IMR-90 (cell line): ENCODE measurements at regions not wholly inside any gene's neighbourhood (a gene's known extent, or its start where the extent isn't known, plus 50 kb on each side); places are given as distances from the start of the nearest gene placed in this dataset.

ENCODE experiments used
- ATAC-seq: fragments of 200-7000 bp; cut with Tn5 transposase; 2 replicates; pipeline ENCODE4 v1.9.1; 2020; ENCODE audit warnings: low read depth, mild to moderate bottlenecking, moderate library complexity
- BruUV-seq: library from RNA; stranded (reverse); fragments of 400-500 nt; replicated peaks from 2 replicates; lab custom pipeline; 2021; lab: Mats Ljungman, UMichigan
- CTCF ChIA-PET: fragments of 300-600 bp; formaldehyde crosslinking; extraction: SDS; loops from one replicate; lab custom pipeline; 2021; ENCODE audit warnings: antibody characterized with exemption; lab: Yijun Ruan, JAX
- POLR2A ChIA-PET: fragments of 300-600 bp; sonication (Branson Sonifier 250); formaldehyde crosslinking; loops from one replicate; lab custom pipeline; 2022; ENCODE audit warnings: antibody characterized with exemption; ENCODE audit not compliant: unreplicated experiment; lab: Charles Lee
- DNase-seq: peaks from one replicate; pipeline ENCODE4 v3.0.0; 2013
- H2AFZ ChIP-seq: replicated peaks from 2 replicates; pipeline ENCODE3; 2013; ENCODE audit warnings: low read length, mild to moderate bottlenecking; ENCODE audit not compliant: poor library complexity
- H2AK5ac ChIP-seq: 2 replicates; pipeline ENCODE4 v1.6.1; 2013; ENCODE audit warnings: low read depth, low read length, inconsistent platforms
- H2AK9ac ChIP-seq: replicated peaks from 2 replicates; pipeline ENCODE3; 2013; ENCODE audit warnings: mild to moderate bottlenecking, low read depth, low read length, moderate library complexity; ENCODE audit not compliant: poor library complexity
- H2BK120ac ChIP-seq: 2 replicates; pipeline ENCODE4 v1.6.1; 2013; ENCODE audit warnings: low read depth, low read length, inconsistent platforms
- H2BK15ac ChIP-seq: 3 replicates; pipeline ENCODE4 v1.6.1; 2013; ENCODE audit warnings: low read depth, low read length, inconsistent platforms
- H2BK20ac ChIP-seq: 2 replicates; pipeline ENCODE4 v1.6.1; 2013; ENCODE audit warnings: low read depth, mild to moderate bottlenecking, inconsistent platforms, low read length, moderate library complexity
- H2BK5ac ChIP-seq: 2 replicates; pipeline ENCODE4 v1.6.1; 2013; ENCODE audit warnings: mild to moderate bottlenecking, low read depth, low read length, inconsistent platforms; ENCODE audit not compliant: poor library complexity, severe bottlenecking
- H3K14ac ChIP-seq: replicated peaks from 2 replicates; pipeline ENCODE4 v1.6.1; 2013; ENCODE audit warnings: low read depth, low read length, inconsistent platforms
- H3K18ac ChIP-seq: 2 replicates; pipeline ENCODE4 v1.6.1; 2013; ENCODE audit warnings: low read depth, low read length, control low read depth
- H3K23ac ChIP-seq: 2 replicates; pipeline ENCODE4 v1.6.1; 2013; ENCODE audit warnings: low read depth, low read length, inconsistent platforms
- H3K27ac ChIP-seq: 2 replicates; pipeline ENCODE4 v1.5.1; 2013; ENCODE audit warnings: mild to moderate bottlenecking, control low read depth, low read length; ENCODE audit not compliant: insufficient read depth
- H3K27me3 ChIP-seq: 2 replicates; pipeline ENCODE4 v1.6.1; 2013; ENCODE audit warnings: low read length; ENCODE audit not compliant: control insufficient read depth, insufficient read depth
- H3K36me3 ChIP-seq: 2 replicates; pipeline ENCODE4 v1.6.1; 2013; ENCODE audit warnings: low read length, mixed read lengths; ENCODE audit not compliant: control insufficient read depth, insufficient read depth
- H3K4ac ChIP-seq: 2 replicates; pipeline ENCODE4 v1.6.1; 2013; ENCODE audit warnings: low read depth, low read length, inconsistent platforms
- H3K4me1 ChIP-seq: 2 replicates; pipeline ENCODE4 v1.6.1; 2013; ENCODE audit warnings: low read length, mixed read lengths; ENCODE audit not compliant: control insufficient read depth, insufficient read depth
- H3K4me2 ChIP-seq: 2 replicates; pipeline ENCODE4 v1.6.1; 2013; ENCODE audit warnings: low read depth, mild to moderate bottlenecking, control low read depth, low read length, moderate library complexity
- H3K4me3 ChIP-seq: 2 replicates; pipeline ENCODE4 v1.5.1; 2013; ENCODE audit warnings: low read depth, mild to moderate bottlenecking, control low read depth, low read length, moderate library complexity; ENCODE audit not compliant: insufficient read depth
- H3K56ac ChIP-seq: 2 replicates; pipeline ENCODE4 v1.6.1; 2013; ENCODE audit warnings: low read length, inconsistent platforms; ENCODE audit not compliant: insufficient read depth; ENCODE audit errors: extremely low read depth
- H3K79me1 ChIP-seq, 2 experiments: 2 replicates each; pipeline ENCODE4 v1.6.1; 2013; ENCODE audit warnings: low read length in 2 of 2, inconsistent platforms in 1 of 2, low read depth in 1 of 2
- H3K9ac ChIP-seq: 2 replicates; pipeline ENCODE4 v1.6.1; 2013; ENCODE audit warnings: low read depth, low read length, control low read depth
- H3K9me1 ChIP-seq: 2 replicates; pipeline ENCODE4 v1.6.1; 2013; ENCODE audit warnings: low read length, inconsistent platforms; ENCODE audit not compliant: insufficient read depth
- H3K9me3 ChIP-seq: 2 replicates; pipeline ENCODE4 v1.6.1; 2013; ENCODE audit warnings: low read length; ENCODE audit not compliant: control insufficient read depth, insufficient read depth
- H4K20me1 ChIP-seq: 2 replicates; pipeline ENCODE4 v1.6.1; 2013; ENCODE audit warnings: low read length, inconsistent platforms; ENCODE audit not compliant: insufficient read depth
- H4K5ac ChIP-seq: 2 replicates; pipeline ENCODE4 v1.6.1; 2013; ENCODE audit warnings: mild to moderate bottlenecking, low read depth, low read length, control low read depth
- H4K8ac ChIP-seq, 2 experiments: 2 replicates each; pipeline ENCODE4 v1.6.1; 2013; ENCODE audit warnings: low read depth in 2 of 2, low read length in 2 of 2, control low read depth in 1 of 2, inconsistent platforms in 1 of 2
- H4K91ac ChIP-seq: 2 replicates; pipeline ENCODE4 v1.6.1; 2013; ENCODE audit warnings: low read depth, low read length, inconsistent platforms; ENCODE audit not compliant: insufficient read depth
- BHLHE40 ChIP-seq: fragments of 150-350 bp; IDR thresholded peaks from 2 replicates; pipeline ENCODE4 v1.6.1; 2016; ENCODE audit warnings: mild to moderate bottlenecking, low read depth, low read length
- CEBPB ChIP-seq: IDR thresholded peaks from 2 replicates; pipeline ENCODE4 v1.6.1; 2012; ENCODE audit warnings: low read depth, low read length, improper control_type of control experiment
- CHD1 ChIP-seq: IDR thresholded peaks from 2 replicates; pipeline ENCODE4 v1.6.1; 2012; ENCODE audit warnings: low read depth, low read length, improper control_type of control experiment
- CTCF ChIP-seq: conservative IDR thresholded peaks from 2 replicates; pipeline ENCODE4 v1.5.1; 2012; ENCODE audit warnings: mild to moderate bottlenecking, low read depth, low read length, improper control_type of control experiment
- ELK1 ChIP-seq: fragments of 150-350 bp; IDR thresholded peaks from 2 replicates; pipeline ENCODE4 v1.6.1; 2016; ENCODE audit warnings: low read depth, mild to moderate bottlenecking, low read length, moderate library complexity, borderline replicate concordance
- FOS ChIP-seq: fragments of 150-350 bp; IDR thresholded peaks from 2 replicates; pipeline ENCODE4 v1.6.1; 2016; ENCODE audit warnings: low read depth, low read length
- MAFK ChIP-seq: IDR thresholded peaks from 2 replicates; pipeline ENCODE4 v1.6.1; 2012; ENCODE audit warnings: low read depth, low read length, improper control_type of control experiment
- MAZ ChIP-seq: IDR thresholded peaks from 2 replicates; pipeline ENCODE4 v1.6.1; 2012; ENCODE audit warnings: low read depth, mild to moderate bottlenecking, low read length, improper control_type of control experiment, moderate library complexity, borderline replicate concordance
- MXI1 ChIP-seq: IDR thresholded peaks from 2 replicates; pipeline ENCODE4 v1.6.1; 2012; ENCODE audit warnings: low read depth, mild to moderate bottlenecking, low read length, moderate library complexity, borderline replicate concordance
- NFE2L2 ChIP-seq: fragments of 150-350 bp; IDR thresholded peaks from 2 replicates; pipeline ENCODE4 v1.6.1; 2016; ENCODE audit warnings: low read depth, mild to moderate bottlenecking, low read length
- POLR2A ChIP-seq: IDR thresholded peaks from 2 replicates; pipeline ENCODE4 v1.6.1; 2012; ENCODE audit warnings: mild to moderate bottlenecking, low read depth, low read length
- RAD21 ChIP-seq: IDR thresholded peaks from 2 replicates; pipeline ENCODE4 v1.6.1; 2012; ENCODE audit warnings: low read length, improper control_type of control experiment
- RCOR1 ChIP-seq: IDR thresholded peaks from 2 replicates; pipeline ENCODE4 v1.6.1; 2012; ENCODE audit warnings: mild to moderate bottlenecking, low read length, improper control_type of control experiment; ENCODE audit not compliant: insufficient replicate concordance
- RFX5 ChIP-seq: IDR thresholded peaks from 2 replicates; pipeline ENCODE4 v1.8.0; 2012; ENCODE audit warnings: low read depth, mild to moderate bottlenecking, low read length, moderate library complexity
- SMC3 ChIP-seq: fragments of 150-350 bp; IDR thresholded peaks from 2 replicates; pipeline ENCODE4 v1.6.1; 2016; ENCODE audit warnings: low read depth, mild to moderate bottlenecking, antibody characterized with exemption, low read length, moderate library complexity
- USF2 ChIP-seq: fragments of 150-350 bp; IDR thresholded peaks from 2 replicates; pipeline ENCODE4 v1.6.1; 2017; ENCODE audit warnings: mild to moderate bottlenecking, antibody characterized with exemption, low read length, low read depth
- WGBS, 2 experiments: methylation state at CpG; one replicate each; pipeline versions ENCODE4 v1.1.5 to v1.1.7; 2013; ENCODE audit warnings: missing lambda C conversion rate in 2 of 2; ENCODE audit not compliant: insufficient read length in 1 of 2; ENCODE audit errors: extremely low coverage in 2 of 2; 5-methylcytosine and 5-hydroxymethylcytosine counted together
- dilution Hi-C: fragments of 300-500 bp; cut with HindIII; formaldehyde crosslinking; loops from one replicate; pipeline ENCODE4 v1.14.3; 2018; ENCODE audit warnings: low sequenced_read_pairs; ENCODE audit not compliant: unreplicated experiment
- in situ Hi-C: fragments of 300-500 bp; cut with MboI; formaldehyde crosslinking; loops from 3 replicates; pipeline ENCODE4 v1.14.3; 2019; ENCODE audit warnings: low sequenced_read_pairs, inconsistent platforms, mixed read lengths
- intact Hi-C: fragments of 100-400 bp; cut with micrococcal nuclease; formaldehyde crosslinking; loops from 2 replicates; pipeline ENCODE4 v1.10.0; 2022

- POLR2A ChIA-PET = no interaction called here
Measured at GRCh38 chr14:41313196-41313595, 293.5 kb upstream of the LRFN5 start.

More at GRCh38 chr14:41313196-41313595, 293.5 kb upstream of the LRFN5 start:
- Histone ChIP-seq H3K56ac (no peak overlapping the region), H3K23ac (no peak overlapping the region), H3K18ac (no peak overlapping the region), H3K9me3 (peaks cover 4% of the 10 kb centered on the region; the same call in 1 of the 2 replicates), H3K4me3 (no peak overlapping the region), H3K4ac (no peak overlapping the region), H2BK120ac (no peak overlapping the region), H3K9ac (no peak overlapping the region), H3K36me3 (no peaks in the 10 kb centered on the region), H3K9me1 (no peaks in the 10 kb centered on the region), H3K79me1 (no peaks in the 10 kb centered on the region), H3K4me2 (no peak overlapping the region), H2AK5ac (no peak overlapping the region), H2AFZ (no peak overlapping the region), H2BK15ac (no peak overlapping the region), H4K8ac (no peak overlapping the region), H3K27me3 (no peaks in the 10 kb centered on the region), H2BK5ac (no peak overlapping the region), H3K4me1 (no peaks in the 10 kb centered on the region), H3K14ac (no peak overlapping the region), H2AK9ac (no peak overlapping the region), H4K91ac (no peak overlapping the region), H4K20me1 (no peaks in the 10 kb centered on the region), H4K5ac (no peak overlapping the region), H2BK20ac (no peak overlapping the region), H3K27ac (no peak overlapping the region)
- no CpG with 5 or more reads among the region's 1 CpG for WGBS, 2 experiments
- TF ChIP-seq FOS (no peak), NFE2L2 (no peak), SMC3 (no peak), CHD1 (no peak), ELK1 (no peak), RCOR1 (no peak), CTCF (no peak), MAZ (no peak), CEBPB (no peak), MXI1 (no peak), BHLHE40 (no peak), POLR2A (no peak), RAD21 (no peak), RFX5 (no peak), MAFK (no peak), USF2 (no peak)
- BruUV-seq = no TSS peak
- DNase-seq (no peak), ATAC-seq (no peak)
- dilution Hi-C loops = no loop called here
- in situ Hi-C loops = no loop called here
- intact Hi-C loops = no loop called here
- CTCF ChIA-PET = interaction anchor here (0.5 kb wide), 1 partner anchor 11 kb away, joined by 3 read pairs; no protein-coding TSS in a partner anchor
